Vagina (tissue), 2 donors: ENCODE measurements at regions not wholly inside any gene's neighbourhood (a gene's known extent, or its start where the extent isn't known, plus 50 kb on each side); places are given as distances from the start of the nearest gene placed in this dataset.

Source experiments
- DNase-seq, 2 donors: peaks; one replicate each; pipeline ENCODE4 v3.0.0-alpha.2; 2017; ENCODE audit errors: extremely low spot score in 2 of 2
- H3K27ac ChIP-seq: fragments of 200-600 bp; sonication (generic); one replicate; pipeline ENCODE4 v1.5.1; 2019
- H3K27me3 ChIP-seq: fragments of 200-600 bp; sonication (generic); one replicate; pipeline ENCODE4 v1.5.1; 2019
- H3K36me3 ChIP-seq, 2 donors: fragments of 200-600 bp; sonication (generic); one replicate each; pipeline ENCODE4 v1.5.1; 2017 to 2019
- H3K4me1 ChIP-seq: fragments of 200-600 bp; sonication (generic); one replicate; pipeline ENCODE4 v1.5.1; 2019
- H3K4me3 ChIP-seq, 2 donors: fragments of 200-600 bp; sonication (generic); 1 replicate in 1 of 2; 2 replicates in 1 of 2; pipeline ENCODE4 v1.5.1; 2016 to 2019
- H3K9me3 ChIP-seq: fragments of 200-600 bp; sonication (generic); one replicate; pipeline ENCODE4 v1.5.1; 2019
- POLR2A ChIP-seq, 2 donors: fragments of 450-650 bp; IDR thresholded peaks; one replicate each; pipeline ENCODE4 v1.6.1; 2017; ENCODE audit warnings: antibody characterized with exemption in 2 of 2, mild to moderate bottlenecking in 2 of 2, moderate library complexity in 2 of 2
- POLR2AphosphoS5 ChIP-seq, 2 donors: sonication (generic); formaldehyde crosslinking; IDR thresholded peaks; one replicate each; pipeline ENCODE4 v1.9.0; 2017; ENCODE audit warnings: antibody characterized with exemption in 2 of 2, mild to moderate bottlenecking in 2 of 2, low read depth in 1 of 2; ENCODE audit not compliant: insufficient read depth in 1 of 2
- intact Hi-C: fragments of 100-400 bp; cut with DNase I; formaldehyde crosslinking; loops from one replicate; pipeline ENCODE4 v1.15.1; 2023
- TF ChIP-seq, protein P1 (sequence below), 3 experiments: fragments of 450-650 bp in 2 of 3; fragments of 200-600 bp in 1 of 3; sonication (generic) in 1 of 3; IDR thresholded peaks; one replicate each; pipeline ENCODE4 v1.5.1; 2017 to 2019; ENCODE audit warnings: antibody characterized with exemption in 3 of 3, mild to moderate bottlenecking in 2 of 3, moderate library complexity in 2 of 3

DNA sequence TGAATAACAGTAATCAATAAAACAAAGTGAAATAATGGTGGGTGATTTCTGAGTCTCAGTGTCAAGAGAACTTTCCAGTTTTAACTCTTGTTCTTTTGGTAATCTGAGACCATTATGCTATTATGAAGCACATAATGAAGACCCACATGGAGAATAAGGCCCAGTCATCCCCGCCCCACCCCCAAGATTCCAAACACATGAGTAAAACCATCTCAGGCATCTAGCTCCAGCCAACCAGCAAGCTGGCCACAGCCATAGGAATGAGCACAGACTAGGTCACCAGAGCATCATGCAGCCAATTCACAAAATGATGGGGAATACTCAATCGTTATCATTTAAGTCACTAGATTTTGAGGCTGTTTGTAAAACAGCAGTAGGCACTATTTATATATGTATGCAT, 1769.0 kb upstream of the PCDH20 start:
- TF ChIP-seq POLR2AphosphoS5 (IDR thresholded peaks at IDR 0.05; ENCODE audit: insufficient read depth in 1 of 2, low read depth in 1 of 2): no peak
- TF ChIP-seq, protein P1, sequence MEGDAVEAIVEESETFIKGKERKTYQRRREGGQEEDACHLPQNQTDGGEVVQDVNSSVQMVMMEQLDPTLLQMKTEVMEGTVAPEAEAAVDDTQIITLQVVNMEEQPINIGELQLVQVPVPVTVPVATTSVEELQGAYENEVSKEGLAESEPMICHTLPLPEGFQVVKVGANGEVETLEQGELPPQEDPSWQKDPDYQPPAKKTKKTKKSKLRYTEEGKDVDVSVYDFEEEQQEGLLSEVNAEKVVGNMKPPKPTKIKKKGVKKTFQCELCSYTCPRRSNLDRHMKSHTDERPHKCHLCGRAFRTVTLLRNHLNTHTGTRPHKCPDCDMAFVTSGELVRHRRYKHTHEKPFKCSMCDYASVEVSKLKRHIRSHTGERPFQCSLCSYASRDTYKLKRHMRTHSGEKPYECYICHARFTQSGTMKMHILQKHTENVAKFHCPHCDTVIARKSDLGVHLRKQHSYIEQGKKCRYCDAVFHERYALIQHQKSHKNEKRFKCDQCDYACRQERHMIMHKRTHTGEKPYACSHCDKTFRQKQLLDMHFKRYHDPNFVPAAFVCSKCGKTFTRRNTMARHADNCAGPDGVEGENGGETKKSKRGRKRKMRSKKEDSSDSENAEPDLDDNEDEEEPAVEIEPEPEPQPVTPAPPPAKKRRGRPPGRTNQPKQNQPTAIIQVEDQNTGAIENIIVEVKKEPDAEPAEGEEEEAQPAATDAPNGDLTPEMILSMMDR (IDR thresholded peaks at IDR 0.05): no peak
- TF ChIP-seq POLR2A (IDR thresholded peaks at IDR 0.05): no peak
- H3K4me3 ChIP-seq: no peak overlapping the region
- H3K36me3 ChIP-seq: no peaks in the 10 kb centered on the region
- intact Hi-C loops: no loop called here
- H3K27ac ChIP-seq: no peak overlapping the region
- H3K9me3 ChIP-seq: no peaks in the 10 kb centered on the region
- no peaks in the 10 kb centered on the region for H3K27me3 ChIP-seq
- no peak for DNase-seq
- no peaks in the 10 kb centered on the region for H3K4me1 ChIP-seq

DNA sequence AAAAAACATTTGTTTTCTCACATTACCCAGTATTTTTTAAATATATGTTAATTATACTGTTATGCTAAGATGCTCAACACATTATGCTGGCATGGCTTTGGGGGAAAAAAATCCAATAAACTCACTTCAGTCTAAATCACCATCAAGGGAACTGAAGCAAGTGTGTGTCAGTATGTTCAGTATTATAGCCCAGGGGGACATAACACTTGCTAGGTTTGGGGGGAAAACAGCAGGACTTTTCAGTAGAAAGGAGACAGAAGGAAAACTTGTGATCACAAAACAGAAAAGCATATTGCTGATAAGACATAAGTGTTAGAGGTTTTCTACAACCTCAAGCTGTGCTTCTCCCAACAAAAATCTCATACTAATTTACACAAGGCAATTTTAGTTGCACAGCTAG, 1759.9 kb upstream of the PCDH20 start:
- intact Hi-C loops: no loop called here
- no peaks in the 10 kb centered on the region for H3K27me3 ChIP-seq
- no peak for DNase-seq
- H3K27ac ChIP-seq: no peak overlapping the region
- no peak overlapping the region for H3K4me3 ChIP-seq
- H3K9me3 ChIP-seq: no peaks in the 10 kb centered on the region
- H3K36me3 ChIP-seq: no peaks in the 10 kb centered on the region
- H3K4me1 ChIP-seq: no peaks in the 10 kb centered on the region
- no peak for TF ChIP-seq POLR2AphosphoS5 (IDR thresholded peaks at IDR 0.05; ENCODE audit: insufficient read depth in 1 of 2, low read depth in 1 of 2)
- no peak for TF ChIP-seq POLR2A (IDR thresholded peaks at IDR 0.05)
- TF ChIP-seq, protein P1 (IDR thresholded peaks at IDR 0.05): no peak

DNA sequence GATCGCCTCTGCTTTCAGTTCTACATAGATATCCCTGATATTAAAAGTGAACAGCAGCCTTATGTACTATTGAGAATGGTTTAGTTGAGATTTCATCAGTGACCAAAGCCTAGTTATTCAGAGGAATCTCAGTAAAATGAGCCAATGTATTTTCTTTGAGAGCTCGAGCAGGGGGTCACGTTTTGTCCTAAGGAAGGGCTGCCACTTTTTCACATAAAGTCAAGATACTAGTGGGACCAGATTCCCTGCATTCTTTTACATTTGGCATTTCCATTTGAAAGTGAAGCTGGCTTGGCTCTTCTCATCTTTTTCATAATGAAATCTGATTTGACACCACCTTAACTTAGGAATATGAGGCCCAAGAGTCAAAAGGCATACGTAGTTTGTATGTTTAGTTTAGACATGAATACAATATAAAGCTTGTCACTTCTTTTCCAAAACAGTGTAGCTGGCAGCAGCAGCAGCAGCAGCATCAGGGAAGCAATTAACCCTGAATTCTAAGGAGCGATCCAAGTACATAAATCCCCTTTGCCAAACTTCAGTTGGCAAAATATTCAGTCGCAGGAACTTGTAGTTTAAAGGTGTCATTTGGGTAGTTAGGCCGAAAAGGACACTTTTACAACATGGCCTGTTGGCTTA, 1752.2 kb upstream of the PCDH20 start:
- TF ChIP-seq, protein P1 (IDR thresholded peaks at IDR 0.05): no peak
- TF ChIP-seq POLR2A (IDR thresholded peaks at IDR 0.05): no peak
- TF ChIP-seq POLR2AphosphoS5 (IDR thresholded peaks at IDR 0.05; ENCODE audit: insufficient read depth in 1 of 2, low read depth in 1 of 2): no peak
- Histone ChIP-seq H3K4me3 (no peak overlapping the region), H3K9me3 (no peaks in the 10 kb centered on the region), H3K27ac (no peak overlapping the region), H3K36me3 (no peaks in the 10 kb centered on the region), H3K4me1 (no peaks in the 10 kb centered on the region), H3K27me3 (no peaks in the 10 kb centered on the region)
- intact Hi-C loops: no loop called here
- DNase-seq: no peak

DNA sequence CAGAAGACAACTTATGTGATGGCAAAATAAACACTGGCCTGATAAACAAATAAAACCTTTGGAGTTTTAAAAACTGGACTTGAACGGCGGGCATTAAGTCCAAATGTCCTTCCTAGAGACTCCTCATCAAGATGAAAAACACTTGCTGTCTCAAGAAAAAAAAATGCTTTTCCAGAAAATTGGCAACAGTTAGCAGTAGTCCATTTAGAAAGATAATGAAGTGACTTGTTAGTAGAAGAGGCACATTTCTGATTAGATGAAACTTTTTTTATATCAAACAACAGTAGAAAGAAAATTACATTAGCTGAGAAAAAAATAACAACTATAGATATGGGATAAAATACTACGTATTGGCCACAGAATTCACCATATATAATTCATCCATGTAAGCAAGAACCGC, 1750.7 kb upstream of the PCDH20 start:
- no peak overlapping the region for H3K27ac ChIP-seq

DNA sequence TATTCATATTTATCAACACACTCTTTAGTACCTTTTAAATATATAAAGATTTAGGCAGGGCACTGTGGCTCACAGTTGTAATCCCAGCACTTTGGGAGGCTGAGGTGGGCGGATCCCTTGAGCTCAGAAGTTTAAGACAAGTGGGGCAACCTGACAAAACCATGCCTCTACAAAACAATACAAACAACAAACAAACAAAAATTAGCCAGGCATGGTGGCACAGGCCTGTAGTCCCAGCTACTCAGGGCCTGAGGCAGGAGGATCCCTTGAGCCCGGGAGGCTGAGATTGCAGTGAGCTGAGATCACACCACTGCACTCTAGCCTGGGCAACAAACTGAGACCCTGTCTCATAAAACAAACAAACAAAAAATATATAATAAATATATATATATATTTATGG, 1748.3 kb upstream of the PCDH20 start:
- H3K4me1 ChIP-seq: no peaks in the 10 kb centered on the region
- H3K4me3 ChIP-seq: no peak overlapping the region
- H3K27ac ChIP-seq: no peak overlapping the region
- H3K27me3 ChIP-seq: no peaks in the 10 kb centered on the region
- TF ChIP-seq POLR2AphosphoS5 (IDR thresholded peaks at IDR 0.05; ENCODE audit: insufficient read depth in 1 of 2, low read depth in 1 of 2) (no peak), POLR2A (IDR thresholded peaks at IDR 0.05) (no peak)
- TF ChIP-seq, protein P1 (IDR thresholded peaks at IDR 0.05): no peak
- no peaks in the 10 kb centered on the region for H3K36me3 ChIP-seq
- no peak for DNase-seq
- H3K9me3 ChIP-seq: no peaks in the 10 kb centered on the region
- intact Hi-C loops: no loop called here

More for the DNA sequence above, 1750.7 kb upstream of the PCDH20 start:
- no peak for DNase-seq
- Histone ChIP-seq H3K36me3 (no peaks in the 10 kb centered on the region), H3K4me3 (no peak overlapping the region), H3K27me3 (no peaks in the 10 kb centered on the region), H3K4me1 (no peaks in the 10 kb centered on the region), H3K9me3 (no peaks in the 10 kb centered on the region)
- TF ChIP-seq POLR2AphosphoS5 (IDR thresholded peaks at IDR 0.05; ENCODE audit: insufficient read depth in 1 of 2, low read depth in 1 of 2): no peak
- no peak for TF ChIP-seq POLR2A (IDR thresholded peaks at IDR 0.05)
- TF ChIP-seq, protein P1 (IDR thresholded peaks at IDR 0.05): no peak
- intact Hi-C loops: no loop called here
